BE2C (cell line): ENCODE measurements at regions not wholly inside any gene's neighbourhood (a gene's known extent, or its start where the extent isn't known, plus 50 kb on each side); places are given as distances from the start of the nearest gene placed in this dataset.
A peak's percentile ranks its signal among the peaks of the same experiment; 100 is the strongest.

Experiments
- DNase-seq: peaks from one replicate; pipeline ENCODE4 v3.0.0-alpha.2; 2020
- H3K27me3 ChIP-seq: fragments of 250-450 bp; sonication (Bioruptor Pico); 2 replicates; pipeline ENCODE4 v1.5.1; 2020; ENCODE audit warnings: mild to moderate bottlenecking
- H3K36me3 ChIP-seq: fragments of 250-450 bp; sonication (Bioruptor Pico); 2 replicates; pipeline ENCODE4 v1.5.1; 2020; ENCODE audit warnings: mild to moderate bottlenecking
- H3K4me1 ChIP-seq: fragments of 250-450 bp; sonication (Bioruptor Pico); 2 replicates; pipeline ENCODE4 v1.5.1; 2020
- H3K4me3 ChIP-seq: 2 replicates; pipeline ENCODE4 v1.5.1; 2011; ENCODE audit warnings: low read depth, low read length
- H3K9me3 ChIP-seq: fragments of 250-450 bp; sonication (Bioruptor Pico); 2 replicates; pipeline ENCODE4 v1.5.1; 2020
- CTCF ChIP-seq: IDR thresholded peaks from 2 replicates; pipeline ENCODE4 v1.5.1; 2012; ENCODE audit warnings: mild to moderate bottlenecking, low read depth, low read length

- Histone ChIP-seq H3K4me3 (no peak overlapping the region), H3K27me3 (no peaks in the 10 kb centered on the region), H3K4me1 (no peaks in the 10 kb centered on the region), H3K36me3 (no peaks in the 10 kb centered on the region), H3K9me3 (no peaks in the 10 kb centered on the region; the same call in 1 of the 2 replicates)
- TF ChIP-seq CTCF: no peak
- no peak for DNase-seq
These were observed 1142.2 kb downstream of the ADGRL3 start for GRCh38 chr4:62342346-62342745.

- Histone ChIP-seq H3K9me3 (no peaks in the 10 kb centered on the region), H3K27me3 (no peaks in the 10 kb centered on the region), H3K4me3 (no peak overlapping the region), H3K36me3 (no peaks in the 10 kb centered on the region), H3K4me1 (no peaks in the 10 kb centered on the region)
- DNase-seq: no peak
- no peak for TF ChIP-seq CTCF
These were observed 1128.4 kb downstream of the ADGRL3 start for GRCh38 chr4:62328526-62328925.

GRCh38 chr4:62327612-62328297 is 1127.6 kb downstream of the ADGRL3 start:
- no peak for DNase-seq
- Histone ChIP-seq H3K9me3 (no peaks in the 10 kb centered on the region), H3K36me3 (no peaks in the 10 kb centered on the region), H3K4me1 (no peaks in the 10 kb centered on the region), H3K4me3 (no peak overlapping the region), H3K27me3 (no peaks in the 10 kb centered on the region)
- TF ChIP-seq CTCF: no peak

GRCh38 chr4:62324215-62324614 is 1124.1 kb downstream of the ADGRL3 start:
- DNase-seq: no peak
- Histone ChIP-seq H3K27me3 (no peaks in the 10 kb centered on the region), H3K36me3 (no peaks in the 10 kb centered on the region), H3K4me3 (no peak overlapping the region), H3K4me1 (no peaks in the 10 kb centered on the region; the same call in 1 of the 2 replicates), H3K9me3 (no peaks in the 10 kb centered on the region)
- no peak for TF ChIP-seq CTCF

GRCh38 chr4:62320612-62321011 is 1120.5 kb downstream of the ADGRL3 start:
- Histone ChIP-seq H3K27me3 (no peaks in the 10 kb centered on the region), H3K4me3 (no peak overlapping the region), H3K36me3 (no peaks in the 10 kb centered on the region), H3K9me3 (no peaks in the 10 kb centered on the region), H3K4me1 (no peaks in the 10 kb centered on the region; the same call in 1 of the 2 replicates)
- DNase-seq: peak; percentile 21
- no peak for TF ChIP-seq CTCF

- TF ChIP-seq CTCF: no peak
- Histone ChIP-seq H3K9me3 (no peaks in the 10 kb centered on the region), H3K4me3 (no peak overlapping the region), H3K27me3 (no peaks in the 10 kb centered on the region), H3K36me3 (no peaks in the 10 kb centered on the region), H3K4me1 (no peaks in the 10 kb centered on the region)
- DNase-seq: no peak
These were observed 1102.6 kb downstream of the ADGRL3 start for GRCh38 chr4:62302710-62303109.
